GM19455 (cell line): ENCODE measurements at regions not wholly inside any gene's neighbourhood (a gene's known extent, or its start where the extent isn't known, plus 50 kb on each side); places are given as distances from the start of the nearest gene placed in this dataset.
"Not testable (repeated sequence)": the region's sequence is repeated elsewhere in the genome, so short reads cannot be mapped to it uniquely, and the experiment has no call there.

Experiments
- ATAC-seq: cut with Tn5 transposase; IDR thresholded peaks from one replicate; pipeline ENCODE4 v1.9.1; 2021; ENCODE audit not compliant: unreplicated experiment

GRCh38 chr3:94568041-94568440 lies 505.2 kb downstream of the NSUN3 start:
- ATAC-seq = no peak

GRCh38 chr3:94573337-94573736 lies 510.5 kb downstream of the NSUN3 start:
- no peak for ATAC-seq

GRCh38 chr3:94587291-94587690 lies 524.4 kb downstream of the NSUN3 start:
- ATAC-seq = no peak

- no peak for ATAC-seq
These were observed 530.8 kb downstream of the NSUN3 start for GRCh38 chr3:94593526-94594150.

- ATAC-seq = no peak
These were observed 533.3 kb downstream of the NSUN3 start for GRCh38 chr3:94596141-94596540.

GRCh38 chr3:94596887-94597566 lies 534.2 kb downstream of the NSUN3 start:
- peak; percentile 71 for ATAC-seq

GRCh38 chr3:94607778-94608177 lies 544.9 kb downstream of the NSUN3 start:
- no peak for ATAC-seq

- no peak for ATAC-seq
These were observed 547.0 kb downstream of the NSUN3 start for GRCh38 chr3:94609908-94610307.

GRCh38 chr3:94611596-94611995 lies 548.7 kb downstream of the NSUN3 start:
- no peak for ATAC-seq

- no peak for ATAC-seq
These were observed 549.8 kb downstream of the NSUN3 start for GRCh38 chr3:94612631-94613030.

GRCh38 chr3:94614192-94614591 lies 551.3 kb downstream of the NSUN3 start:
- ATAC-seq = no peak

- no peak for ATAC-seq
These were observed 552.6 kb downstream of the NSUN3 start for GRCh38 chr3:94615275-94616065.

- ATAC-seq = no peak
These were observed 554.0 kb downstream of the NSUN3 start for GRCh38 chr3:94616833-94617232.

GRCh38 chr3:94617312-94617711 lies 554.5 kb downstream of the NSUN3 start:
- ATAC-seq = no peak

- ATAC-seq = no peak
These were observed 556.8 kb downstream of the NSUN3 start for GRCh38 chr3:94619643-94620042.

- ATAC-seq = no peak
These were observed 563.7 kb downstream of the NSUN3 start for GRCh38 chr3:94626573-94626972.

GRCh38 chr3:94627689-94628088 lies 564.8 kb downstream of the NSUN3 start:
- no peak for ATAC-seq

- no peak for ATAC-seq
These were observed 580.5 kb downstream of the NSUN3 start for GRCh38 chr3:94643400-94643799.

- no peak for ATAC-seq
These were observed 582.9 kb downstream of the NSUN3 start for GRCh38 chr3:94645790-94646189.

- ATAC-seq = no peak
These were observed 584.3 kb downstream of the NSUN3 start for GRCh38 chr3:94647131-94647530.

GRCh38 chr3:94648270-94649180 lies 585.7 kb downstream of the NSUN3 start:
- ATAC-seq = not testable (repeated sequence)
